Neural progenitor cell (in vitro differentiated cells): ENCODE measurements at regions not wholly inside any gene's neighbourhood (a gene's known extent, or its start where the extent isn't known, plus 50 kb on each side); places are given as distances from the start of the nearest gene placed in this dataset.

Experiments
- DNase-seq: peaks from one replicate; pipeline ENCODE4 v3.0.0-alpha.2; 2016; ENCODE audit warnings: low spot score
- H2AFZ ChIP-seq: fragments of 200-600 bp; sonication (generic); replicated peaks from 2 replicates; pipeline ENCODE4 v1.6.1; 2016; ENCODE audit warnings: antibody characterized with exemption
- H3F3A ChIP-seq: fragments of 200-600 bp; sonication (generic); 2 replicates; pipeline ENCODE4 v1.6.1; 2016; ENCODE audit warnings: antibody characterized with exemption, low read depth
- H3K27ac ChIP-seq: fragments of 200-600 bp; sonication (generic); 2 replicates; pipeline ENCODE4 v1.5.1; 2016; ENCODE audit warnings: mild to moderate bottlenecking
- H3K27me3 ChIP-seq: fragments of 200-600 bp; sonication (generic); 2 replicates; pipeline ENCODE4 v1.6.1; 2016; ENCODE audit warnings: mild to moderate bottlenecking, moderate library complexity
- H3K36me3 ChIP-seq: fragments of 200-600 bp; sonication (generic); 2 replicates; pipeline ENCODE4 v1.5.1; 2016
- H3K4me1 ChIP-seq: fragments of 200-600 bp; sonication (generic); 2 replicates; pipeline ENCODE4 v1.6.1; 2016; ENCODE audit warnings: mixed run types
- H3K4me2 ChIP-seq: fragments of 200-600 bp; sonication (generic); 2 replicates; pipeline ENCODE4 v1.6.1; 2016
- H3K4me3 ChIP-seq: fragments of 200-600 bp; sonication (generic); 2 replicates; pipeline ENCODE4 v1.5.1; 2016
- H3K79me2 ChIP-seq: fragments of 200-600 bp; sonication (generic); 2 replicates; pipeline ENCODE4 v1.6.1; 2016; ENCODE audit warnings: low read depth
- H3K9ac ChIP-seq: fragments of 200-600 bp; sonication (generic); 2 replicates; pipeline ENCODE4 v1.6.1; 2016
- H3K9me3 ChIP-seq: fragments of 200-600 bp; sonication (generic); 2 replicates; pipeline ENCODE4 v1.5.1; 2016; ENCODE audit warnings: low read depth
- H4K20me1 ChIP-seq: fragments of 200-600 bp; sonication (generic); 2 replicates; pipeline ENCODE4 v1.6.1; 2016; ENCODE audit warnings: low read depth
- H3K27ac Mint-ChIP-seq: 3 replicates; pipeline ENCODE4 v1.8.0; 2021; ENCODE audit warnings: mixed read lengths
- H3K27me3 Mint-ChIP-seq: 2 replicates; pipeline ENCODE4 v1.8.0; 2022; ENCODE audit warnings: low read depth, mild to moderate bottlenecking, inconsistent platforms, moderate library complexity, mixed read lengths; ENCODE audit not compliant: insufficient read depth
- H3K36me3 Mint-ChIP-seq: 3 replicates; pipeline ENCODE4 v1.8.0; 2021; ENCODE audit warnings: mixed read lengths
- H3K4me1 Mint-ChIP-seq: 3 replicates; pipeline ENCODE4 v1.8.0; 2021; ENCODE audit warnings: mixed read lengths
- H3K4me3 Mint-ChIP-seq: 3 replicates; pipeline ENCODE4 v1.8.0; 2021; ENCODE audit warnings: mild to moderate bottlenecking, moderate library complexity, mixed read lengths
- H3K9me3 Mint-ChIP-seq: 3 replicates; pipeline ENCODE4 v1.8.0; 2020; ENCODE audit warnings: mixed read lengths
- CTCF ChIP-seq: fragments of 200-600 bp; sonication (generic); IDR thresholded peaks from 2 replicates; pipeline ENCODE4 v1.5.1; 2017; ENCODE audit warnings: antibody characterized with exemption, mild to moderate bottlenecking
- EZH2 ChIP-seq: fragments of 200-600 bp; sonication (generic); IDR thresholded peaks from 2 replicates; pipeline ENCODE4 v1.6.1; 2017; ENCODE audit warnings: antibody characterized with exemption, mild to moderate bottlenecking, moderate library complexity
- EZH2phosphoT487 ChIP-seq: fragments of 200-600 bp; sonication (generic); IDR thresholded peaks from 2 replicates; pipeline ENCODE4 v1.6.1; 2017; ENCODE audit warnings: antibody characterized with exemption

- Mint-ChIP-seq H3K4me3 (no peak overlapping the region), H3K36me3 (no peaks in the 10 kb centered on the region), H3K27me3 (no peaks in the 10 kb centered on the region), H3K9me3 (no peaks in the 10 kb centered on the region), H3K27ac (peak overlapping the region; percentile 72), H3K4me1 (peaks cover 63% of the 10 kb centered on the region)
- peak; percentile 15 for DNase-seq
- Histone ChIP-seq H3K79me2 (no peaks in the 10 kb centered on the region), H3K9ac (no peak overlapping the region), H3K4me2 (peak overlapping the region; percentile 72), H3K27ac (peak overlapping the region; percentile 84), H3K36me3 (no peaks in the 10 kb centered on the region), H3K4me3 (no peak overlapping the region), H3F3A (peaks cover 15% of the 10 kb centered on the region), H3K9me3 (no peaks in the 10 kb centered on the region), H3K4me1 (peaks cover 53% of the 10 kb centered on the region), H4K20me1 (no peaks in the 10 kb centered on the region), H3K27me3 (no peaks in the 10 kb centered on the region), H2AFZ (no peak overlapping the region)
- TF ChIP-seq CTCF (no peak), EZH2 (no peak), EZH2phosphoT487 (no peak)
Measured at GRCh38 chr2:226158229-226158628, 641.4 kb downstream of the IRS1 start.

- Histone ChIP-seq H4K20me1 (no peaks in the 10 kb centered on the region), H3K9ac (no peak overlapping the region), H3K9me3 (no peaks in the 10 kb centered on the region), H2AFZ (peak overlapping the region; percentile 7), H3K27me3 (no peaks in the 10 kb centered on the region), H3F3A (peaks cover 13% of the 10 kb centered on the region), H3K27ac (no peak overlapping the region), H3K4me3 (no peak overlapping the region), H3K36me3 (no peaks in the 10 kb centered on the region), H3K4me1 (peaks cover 49% of the 10 kb centered on the region), H3K4me2 (no peak overlapping the region), H3K79me2 (no peaks in the 10 kb centered on the region)
- Mint-ChIP-seq H3K27ac (peak overlapping the region; percentile 74), H3K36me3 (peaks cover 1% of the 10 kb centered on the region), H3K9me3 (peaks cover 10% of the 10 kb centered on the region), H3K4me1 (peaks cover 68% of the 10 kb centered on the region), H3K4me3 (no peak overlapping the region), H3K27me3 (no peaks in the 10 kb centered on the region)
- no peak for DNase-seq
- TF ChIP-seq EZH2phosphoT487 = no peak
- no peak for TF ChIP-seq EZH2
- no peak for TF ChIP-seq CTCF
Measured at GRCh38 chr2:226155093-226155875, 644.3 kb downstream of the IRS1 start.

GRCh38 chr2:226154610-226155009 is 645.0 kb downstream of the IRS1 start:
- Histone ChIP-seq H3K4me1 (peaks cover 42% of the 10 kb centered on the region), H3K36me3 (no peaks in the 10 kb centered on the region), H3F3A (peaks cover 8% of the 10 kb centered on the region), H4K20me1 (no peaks in the 10 kb centered on the region), H3K27ac (no peak overlapping the region), H3K9ac (no peak overlapping the region), H2AFZ (no peak overlapping the region), H3K4me2 (no peak overlapping the region), H3K79me2 (no peaks in the 10 kb centered on the region), H3K4me3 (no peak overlapping the region), H3K9me3 (no peaks in the 10 kb centered on the region), H3K27me3 (no peaks in the 10 kb centered on the region)
- TF ChIP-seq CTCF (no peak), EZH2 (no peak), EZH2phosphoT487 (no peak)
- peaks cover under 1% of the 10 kb centered on the region for H3K27me3 Mint-ChIP-seq
- H3K9me3 Mint-ChIP-seq = peaks cover 12% of the 10 kb centered on the region
- H3K4me3 Mint-ChIP-seq = no peak overlapping the region
- no peak for DNase-seq
- H3K36me3 Mint-ChIP-seq = peaks cover 5% of the 10 kb centered on the region
- peak overlapping the region; percentile 74 for H3K27ac Mint-ChIP-seq
- H3K4me1 Mint-ChIP-seq = peaks cover 61% of the 10 kb centered on the region
